GM13976 (cell line): ENCODE measurements at regions not wholly inside any gene's neighbourhood (a gene's known extent, or its start where the extent isn't known, plus 50 kb on each side); places are given as distances from the start of the nearest gene placed in this dataset.

Experiments used
- DNase-seq: peaks from one replicate; pipeline ENCODE4 v3.0.0; 2012; ENCODE audit warnings: low spot score
- in situ Hi-C: fragments of 300-500 bp; cut with MboI; formaldehyde crosslinking; loops from one replicate; pipeline ENCODE4 v1.12.0; 2022; ENCODE audit warnings: low sequenced_read_pairs, mixed read lengths, inconsistent platforms; ENCODE audit not compliant: unreplicated experiment
- TF ChIP-seq, protein P1 (sequence below): IDR thresholded peaks from 2 replicates; pipeline ENCODE4 v1.5.1; 2012; ENCODE audit warnings: borderline replicate concordance, mild to moderate bottlenecking; ENCODE audit not compliant: insufficient read depth; ENCODE audit errors: extremely low read depth, missing control alignments, control extremely low read depth

DNA sequence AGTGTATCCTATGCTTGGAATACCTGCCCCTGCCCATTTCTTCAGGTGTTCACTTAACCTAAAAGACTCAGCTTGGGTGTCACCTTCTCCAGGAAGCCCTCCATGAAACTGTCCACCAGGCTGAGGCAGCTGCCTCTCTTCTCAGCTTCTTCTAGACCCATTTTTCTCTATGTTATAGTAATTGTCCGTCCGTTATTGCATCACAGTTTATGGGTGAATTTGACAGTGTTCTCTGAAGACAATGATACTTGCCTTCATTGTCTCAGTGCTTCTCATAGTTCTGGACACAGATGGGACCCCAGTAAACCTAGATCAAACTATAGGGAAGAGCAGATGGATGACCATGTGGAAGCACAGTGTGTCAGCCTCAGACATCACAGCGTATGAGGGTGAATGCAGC lies 238.0 kb upstream of the MOCS1 start:
- TF ChIP-seq, protein P1, sequence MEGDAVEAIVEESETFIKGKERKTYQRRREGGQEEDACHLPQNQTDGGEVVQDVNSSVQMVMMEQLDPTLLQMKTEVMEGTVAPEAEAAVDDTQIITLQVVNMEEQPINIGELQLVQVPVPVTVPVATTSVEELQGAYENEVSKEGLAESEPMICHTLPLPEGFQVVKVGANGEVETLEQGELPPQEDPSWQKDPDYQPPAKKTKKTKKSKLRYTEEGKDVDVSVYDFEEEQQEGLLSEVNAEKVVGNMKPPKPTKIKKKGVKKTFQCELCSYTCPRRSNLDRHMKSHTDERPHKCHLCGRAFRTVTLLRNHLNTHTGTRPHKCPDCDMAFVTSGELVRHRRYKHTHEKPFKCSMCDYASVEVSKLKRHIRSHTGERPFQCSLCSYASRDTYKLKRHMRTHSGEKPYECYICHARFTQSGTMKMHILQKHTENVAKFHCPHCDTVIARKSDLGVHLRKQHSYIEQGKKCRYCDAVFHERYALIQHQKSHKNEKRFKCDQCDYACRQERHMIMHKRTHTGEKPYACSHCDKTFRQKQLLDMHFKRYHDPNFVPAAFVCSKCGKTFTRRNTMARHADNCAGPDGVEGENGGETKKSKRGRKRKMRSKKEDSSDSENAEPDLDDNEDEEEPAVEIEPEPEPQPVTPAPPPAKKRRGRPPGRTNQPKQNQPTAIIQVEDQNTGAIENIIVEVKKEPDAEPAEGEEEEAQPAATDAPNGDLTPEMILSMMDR = no peak
- in situ Hi-C loops = no loop called here
- no peak for DNase-seq

DNA sequence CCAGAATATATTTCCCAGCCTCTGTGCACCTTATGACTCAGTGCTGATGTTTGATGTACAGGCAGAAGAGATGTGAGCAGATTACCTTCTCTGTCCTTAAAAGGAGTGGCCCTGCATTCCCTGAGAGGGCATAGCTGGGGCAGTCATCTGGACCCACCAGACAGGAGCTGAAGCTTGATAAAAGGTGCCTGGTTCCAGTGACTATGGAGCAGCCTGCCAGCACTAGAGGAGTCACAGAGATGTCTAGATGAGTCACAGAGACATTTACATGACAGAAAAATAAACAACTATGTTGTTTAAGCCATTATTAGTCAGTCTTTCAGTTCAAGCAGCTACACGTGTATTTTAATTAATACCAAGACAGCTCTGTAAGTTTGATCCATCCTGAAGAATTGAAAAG lies 237.1 kb upstream of the MOCS1 start:
- no peak for DNase-seq
- in situ Hi-C loops = no loop called here
- TF ChIP-seq, protein P1 = no peak

DNA sequence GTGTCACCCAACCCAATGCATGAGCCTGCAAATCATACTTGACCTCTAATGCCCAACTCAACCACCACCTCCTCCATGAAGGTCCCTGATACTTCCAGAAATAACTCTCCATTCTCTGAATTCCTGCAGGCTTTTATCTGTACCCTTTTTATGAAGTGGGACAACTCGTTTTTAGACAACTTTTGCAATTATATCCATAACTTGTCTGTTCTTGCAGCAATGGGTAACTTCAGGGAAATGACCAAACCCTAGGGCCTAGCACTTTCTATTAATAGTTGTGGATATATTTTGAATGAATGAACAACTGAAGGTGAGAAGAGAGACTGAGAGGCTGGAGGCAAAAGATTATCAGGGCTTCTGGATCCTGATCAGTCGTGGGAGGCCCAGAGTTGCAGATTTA lies 236.6 kb upstream of the MOCS1 start:
- in situ Hi-C loops = no loop called here
- DNase-seq = no peak
- TF ChIP-seq, protein P1 = no peak

DNA sequence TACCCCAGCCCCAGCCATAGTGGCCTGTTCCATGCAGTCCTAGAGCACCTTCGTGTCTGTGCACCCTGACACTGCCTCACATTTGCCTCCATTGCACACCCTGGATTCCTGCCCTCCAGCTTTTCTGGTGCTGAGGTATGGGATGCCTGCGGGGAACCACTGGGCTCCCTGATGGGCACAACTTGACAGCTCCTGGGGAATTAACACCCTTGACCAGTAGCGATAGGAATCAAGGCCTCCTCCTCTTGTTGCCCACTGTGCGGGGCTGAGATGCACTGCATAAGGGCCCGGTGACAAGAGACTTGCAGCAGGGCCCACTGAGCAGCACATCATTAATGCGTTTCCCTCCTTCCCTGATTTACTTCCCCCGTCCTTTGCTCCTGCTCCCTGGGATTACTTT lies 235.6 kb upstream of the MOCS1 start:
- in situ Hi-C loops = no loop called here
- TF ChIP-seq, protein P1 = no peak
- no peak for DNase-seq

DNA sequence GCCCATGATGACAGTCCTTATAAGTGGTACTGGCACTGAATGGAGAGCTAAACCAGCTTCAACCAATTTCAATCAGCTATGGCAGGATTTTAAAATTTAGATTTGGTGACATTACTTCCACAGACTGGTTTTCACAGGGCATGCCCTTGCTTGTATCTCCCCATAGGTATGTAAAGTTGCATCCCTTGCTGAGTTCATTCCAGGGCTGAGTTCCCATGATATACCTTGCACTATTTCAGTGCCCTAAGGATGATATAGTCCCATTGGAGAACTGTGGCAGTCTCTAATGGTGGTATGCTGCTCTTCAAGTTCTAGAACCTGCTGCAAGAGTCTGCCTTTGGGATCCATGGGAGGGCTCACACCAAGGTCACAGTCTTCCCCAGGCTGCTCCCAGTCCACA lies 232.7 kb upstream of the MOCS1 start:
- TF ChIP-seq, protein P1 = no peak
- DNase-seq = no peak
- in situ Hi-C loops = no loop called here

DNA sequence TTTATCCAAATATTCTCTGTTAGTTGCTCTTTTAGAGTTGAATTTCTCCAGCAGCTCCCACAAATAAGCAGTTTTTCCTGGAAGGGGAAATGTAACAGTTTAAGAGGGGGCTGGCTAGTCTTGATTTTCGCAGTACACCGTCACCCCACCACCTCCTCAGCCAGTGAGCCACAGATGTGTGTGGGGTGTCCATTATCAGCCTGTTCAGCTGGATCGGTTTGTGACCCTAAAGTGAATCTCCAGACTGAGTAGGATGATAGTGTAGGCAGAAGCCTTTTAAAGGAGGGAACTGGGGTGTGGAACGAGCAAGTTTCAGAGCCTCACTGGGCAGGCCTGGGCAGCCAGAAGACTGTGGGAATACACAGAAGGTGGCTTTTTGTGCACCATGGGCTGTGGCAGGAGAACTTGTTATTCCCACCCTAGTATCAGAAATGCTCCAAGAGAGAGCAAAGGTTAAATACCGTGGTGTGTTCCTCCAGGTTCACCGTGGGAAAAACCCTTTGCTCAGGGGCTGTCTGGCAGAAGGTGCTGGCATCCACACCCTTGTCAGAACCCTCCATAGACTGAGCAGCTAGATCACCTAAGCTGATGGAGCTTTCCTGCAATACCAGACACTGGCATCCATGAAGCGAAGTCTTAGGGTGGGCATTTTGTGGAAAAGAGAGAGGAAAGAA lies 230.9 kb upstream of the MOCS1 start:
- in situ Hi-C loops = no loop called here
- no peak for DNase-seq
- TF ChIP-seq, protein P1 = no peak
